GM12878 (cell line): ENCODE measurements at regions not wholly inside any gene's neighbourhood (a gene's known extent, or its start where the extent isn't known, plus 50 kb on each side); places are given as distances from the start of the nearest gene placed in this dataset.

Experiments
- ATAC-seq: fragments of 200-7000 bp; cut with Tn5 transposase; 3 replicates; pipeline ENCODE4 v1.9.1; 2020; ENCODE audit warnings: mild to moderate bottlenecking, moderate library complexity
- BruUV-seq: library from RNA; stranded (reverse); fragments of 400-500 nt; replicated peaks from 2 replicates; lab custom pipeline; 2021; lab: Mats Ljungman, UMichigan
- CTCF ChIA-PET: fragments of 300-600 bp; sonication (Branson Sonifier 250); formaldehyde crosslinking; extraction: SDS; loops from one replicate; lab custom pipeline; 2021; ENCODE audit warnings: inconsistent platforms; lab: Yijun Ruan, JAX
- POLR2A ChIA-PET: fragments of 350-600 bp; formaldehyde crosslinking; extraction: SDS; loops from one replicate; lab custom pipeline; 2021; ENCODE audit warnings: inconsistent platforms; lab: Charles Lee
- RAD21 ChIA-PET: fragments of 300-600 bp; sonication (Branson Sonifier 250); formaldehyde crosslinking; loops from one replicate; lab custom pipeline; 2023; ENCODE audit warnings: antibody characterized with exemption; ENCODE audit not compliant: unreplicated experiment; lab: Charles Lee
- SMC1A ChIA-PET: fragments of 300-600 bp; sonication (Branson Sonifier 250); formaldehyde crosslinking; loops from one replicate; lab custom pipeline; 2023; ENCODE audit not compliant: unreplicated experiment, uncharacterized antibody; lab: Charles Lee
- DNase-seq: peaks from one replicate; pipeline ENCODE4 v3.0.0-alpha.2; 2011; ENCODE audit warnings: low read depth, low spot score
- FAIRE-seq: peaks from 3 replicates; lab custom pipeline; 2011; peaks lifted over from hg19 to GRCh38; lab: Jason Lieb, UNC
- H2AFZ ChIP-seq: 2 replicates; pipeline ENCODE4 v1.6.0; 2011; ENCODE audit warnings: low read depth, low read length, control low read depth; ENCODE audit not compliant: control insufficient read depth
- H3K27ac ChIP-seq: 2 replicates; pipeline ENCODE4 v1.5.1; 2011; ENCODE audit warnings: control low read depth; ENCODE audit not compliant: control insufficient read depth, insufficient read depth
- H3K27me3 ChIP-seq, 2 experiments: replicated peaks in 1 of 2; 2 replicates each; pipeline versions ENCODE4 v1.6.0 to v1.6.1; 2011; ENCODE audit warnings: low read length in 1 of 2; ENCODE audit not compliant: control insufficient read depth in 2 of 2, insufficient read depth in 2 of 2
- H3K36me3 ChIP-seq, 2 experiments: 2 replicates each; pipeline ENCODE4 v1.5.1; 2011; ENCODE audit warnings: low read length in 1 of 2; ENCODE audit not compliant: control insufficient read depth in 2 of 2, insufficient read depth in 2 of 2
- H3K4me1 ChIP-seq: 2 replicates; pipeline ENCODE4 v1.6.1; 2011; ENCODE audit warnings: mild to moderate bottlenecking, low read length, moderate library complexity, mixed read lengths; ENCODE audit not compliant: control insufficient read depth, insufficient read depth
- H3K4me2 ChIP-seq: 2 replicates; pipeline ENCODE4 v1.6.0; 2011; ENCODE audit warnings: control low read depth; ENCODE audit not compliant: control insufficient read depth, insufficient read depth
- H3K4me3 ChIP-seq: fragments of 200-600 bp; sonication (generic); 2 replicates; pipeline ENCODE4 v1.5.1; 2016
- H3K79me2 ChIP-seq: 2 replicates; pipeline ENCODE4 v1.6.0; 2011; ENCODE audit warnings: low read length; ENCODE audit not compliant: control insufficient read depth, insufficient read depth
- H3K9ac ChIP-seq: 2 replicates; pipeline ENCODE4 v1.8.0; 2011; ENCODE audit warnings: low read length, control low read depth, mixed read lengths; ENCODE audit not compliant: control insufficient read depth, insufficient read depth
- H3K9me3 ChIP-seq: replicated peaks from 3 replicates; pipeline ENCODE4 v1.5.1; 2011; ENCODE audit warnings: mild to moderate bottlenecking, low read length; ENCODE audit not compliant: control insufficient read depth, insufficient read depth
- H4K20me1 ChIP-seq: 2 replicates; pipeline ENCODE4 v1.6.0; 2011; ENCODE audit not compliant: control insufficient read depth, insufficient read depth
- BHLHE40 ChIP-seq, 2 experiments: fragments of 450-650 bp in 1 of 2; IDR thresholded peaks; 2 replicates each; pipeline ENCODE4 v1.6.1; 2011 to 2017; ENCODE audit warnings: low read depth in 2 of 2, borderline replicate concordance in 1 of 2, improper control_type of control experiment in 1 of 2, low read length in 1 of 2, mild to moderate bottlenecking in 1 of 2
- EZH2 ChIP-seq: IDR thresholded peaks from 2 replicates; pipeline ENCODE4 v1.6.1; 2012; ENCODE audit warnings: low read depth, mild to moderate bottlenecking, control low read depth, inconsistent platforms, low read length, borderline replicate concordance; ENCODE audit not compliant: control insufficient read depth
- KDM1A ChIP-seq: fragments of 200-600 bp; sonication (generic); IDR thresholded peaks from 2 replicates; pipeline ENCODE4 v1.6.1; 2016; ENCODE audit warnings: borderline replicate concordance
- KLF5 ChIP-seq: fragments of 450-650 bp; IDR thresholded peaks from 2 replicates; pipeline ENCODE4 v1.6.1; 2014; ENCODE audit warnings: mild to moderate bottlenecking; ENCODE audit not compliant: partially characterized antibody
- NFYA ChIP-seq: IDR thresholded peaks from 2 replicates; pipeline ENCODE4 v1.6.1; 2011; ENCODE audit warnings: low read depth, mild to moderate bottlenecking, low read length, improper control_type of control experiment, borderline replicate concordance
- RAD51 ChIP-seq: fragments of 450-650 bp; IDR thresholded peaks from 2 replicates; pipeline ENCODE4 v1.6.1; 2016; ENCODE audit warnings: moderate library complexity, mild to moderate bottlenecking, inconsistent platforms
- SMAD1 ChIP-seq: fragments of 450-650 bp; IDR thresholded peaks from 2 replicates; pipeline ENCODE4 v1.6.1; 2018; ENCODE audit warnings: mild to moderate bottlenecking, low read depth; ENCODE audit not compliant: partially characterized antibody
- SUPT20H ChIP-seq: IDR thresholded peaks from 2 replicates; pipeline ENCODE4 v1.6.1; 2011; ENCODE audit warnings: low read depth, mild to moderate bottlenecking, low read length, moderate library complexity, borderline replicate concordance; ENCODE audit not compliant: control insufficient read depth
- WGBS: methylation state at CpG from one replicate; pipeline ENCODE4 v1.1.6; 2016; ENCODE audit warnings: low lambda C conversion rate; ENCODE audit not compliant: insufficient replicate concordance, insufficient coverage; ENCODE audit errors: missing lambda C conversion rate; 5-methylcytosine and 5-hydroxymethylcytosine counted together
- in situ Hi-C: fragments of 300-500 bp; cut with MboI; formaldehyde crosslinking; loops from 9 replicates; pipeline ENCODE4 v1.14.3; 2018; ENCODE audit warnings: mixed read lengths
- intact Hi-C: fragments of 100-400 bp; cut with micrococcal nuclease; formaldehyde crosslinking; loops from one replicate; pipeline ENCODE4 v1.14.2; 2022; ENCODE audit not compliant: unreplicated experiment
- TF ChIP-seq, protein P1 (sequence below): fragments of 450-650 bp; IDR thresholded peaks from 2 replicates; pipeline ENCODE4 v1.6.1; 2017; ENCODE audit warnings: borderline replicate concordance
- TF ChIP-seq, protein P2 (sequence below): fragments of 450-650 bp; conservative IDR thresholded peaks from 2 replicates; pipeline ENCODE4 v1.6.1; 2017; ENCODE audit warnings: mild to moderate bottlenecking, moderate library complexity
- TF ChIP-seq, protein P3 (sequence below): fragments of 450-650 bp; IDR thresholded peaks from 2 replicates; pipeline ENCODE4 v1.6.1; 2018; ENCODE audit warnings: borderline replicate concordance, mild to moderate bottlenecking; ENCODE audit not compliant: partially characterized antibody
- TF ChIP-seq, protein P4 (sequence below): fragments of 150-350 bp; IDR thresholded peaks from 2 replicates; pipeline ENCODE4 v1.6.1; 2016; ENCODE audit warnings: low read depth, low read length
- TF ChIP-seq, protein P5 (sequence below): IDR thresholded peaks from 2 replicates; pipeline ENCODE4 v1.6.1; 2011; ENCODE audit warnings: borderline replicate concordance, low read depth, mild to moderate bottlenecking, moderate library complexity, mixed read lengths, low read length; ENCODE audit not compliant: insufficient read depth; ENCODE audit errors: extremely low read length

DNA sequence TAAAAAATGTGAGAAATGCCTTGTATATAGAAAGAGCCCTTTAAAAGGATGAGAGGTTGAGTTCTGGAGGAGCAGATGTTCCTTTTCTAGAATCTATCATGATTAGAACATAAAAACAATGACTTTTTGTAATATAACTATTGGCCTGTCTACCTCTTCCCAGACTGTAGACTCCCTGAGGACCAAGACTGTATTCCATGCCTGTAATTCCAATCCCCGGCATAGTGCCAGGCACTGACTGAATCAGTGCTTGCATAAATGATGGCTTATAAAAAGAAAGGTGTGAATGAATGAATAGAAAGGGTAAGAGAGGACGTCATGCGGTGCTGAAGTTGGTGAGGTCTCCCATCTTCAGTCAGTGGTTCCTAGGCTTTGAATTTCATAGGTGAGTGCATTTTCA, 92.6 kb upstream of the GDNF start:
- Histone ChIP-seq H3K79me2 (no peaks in the 10 kb centered on the region), H3K9me3 (no peaks in the 10 kb centered on the region), H3K36me3 (no peaks in the 10 kb centered on the region), H3K4me3 (no peak overlapping the region), H4K20me1 (no peaks in the 10 kb centered on the region), H3K27ac (no peak overlapping the region), H3K9ac (no peak overlapping the region), H3K4me1 (no peaks in the 10 kb centered on the region), H3K27me3 (no peaks in the 10 kb centered on the region; a peak in 1 of 4 replicates), H2AFZ (no peak overlapping the region), H3K4me2 (no peak overlapping the region)
- ChIA-PET RAD21 (no interaction called here), SMC1A (no interaction called here), CTCF (no interaction called here), POLR2A (no interaction called here)
- ATAC-seq = no peak
- no peak for DNase-seq
- no TSS peak for BruUV-seq
- WGBS = 18% methylated on average over 3 of the region's 3 CpGs
- FAIRE-seq = no peak
- intact Hi-C loops (no loop called here), in situ Hi-C loops (no loop called here)
- no peak for TF ChIP-seq RAD51
- no peak for TF ChIP-seq EZH2
- TF ChIP-seq, protein P1, sequence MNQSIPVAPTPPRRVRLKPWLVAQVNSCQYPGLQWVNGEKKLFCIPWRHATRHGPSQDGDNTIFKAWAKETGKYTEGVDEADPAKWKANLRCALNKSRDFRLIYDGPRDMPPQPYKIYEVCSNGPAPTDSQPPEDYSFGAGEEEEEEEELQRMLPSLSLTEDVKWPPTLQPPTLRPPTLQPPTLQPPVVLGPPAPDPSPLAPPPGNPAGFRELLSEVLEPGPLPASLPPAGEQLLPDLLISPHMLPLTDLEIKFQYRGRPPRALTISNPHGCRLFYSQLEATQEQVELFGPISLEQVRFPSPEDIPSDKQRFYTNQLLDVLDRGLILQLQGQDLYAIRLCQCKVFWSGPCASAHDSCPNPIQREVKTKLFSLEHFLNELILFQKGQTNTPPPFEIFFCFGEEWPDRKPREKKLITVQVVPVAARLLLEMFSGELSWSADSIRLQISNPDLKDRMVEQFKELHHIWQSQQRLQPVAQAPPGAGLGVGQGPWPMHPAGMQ = no peak
- no peak for TF ChIP-seq SUPT20H
- no peak for TF ChIP-seq SMAD1
- TF ChIP-seq, protein P2, sequence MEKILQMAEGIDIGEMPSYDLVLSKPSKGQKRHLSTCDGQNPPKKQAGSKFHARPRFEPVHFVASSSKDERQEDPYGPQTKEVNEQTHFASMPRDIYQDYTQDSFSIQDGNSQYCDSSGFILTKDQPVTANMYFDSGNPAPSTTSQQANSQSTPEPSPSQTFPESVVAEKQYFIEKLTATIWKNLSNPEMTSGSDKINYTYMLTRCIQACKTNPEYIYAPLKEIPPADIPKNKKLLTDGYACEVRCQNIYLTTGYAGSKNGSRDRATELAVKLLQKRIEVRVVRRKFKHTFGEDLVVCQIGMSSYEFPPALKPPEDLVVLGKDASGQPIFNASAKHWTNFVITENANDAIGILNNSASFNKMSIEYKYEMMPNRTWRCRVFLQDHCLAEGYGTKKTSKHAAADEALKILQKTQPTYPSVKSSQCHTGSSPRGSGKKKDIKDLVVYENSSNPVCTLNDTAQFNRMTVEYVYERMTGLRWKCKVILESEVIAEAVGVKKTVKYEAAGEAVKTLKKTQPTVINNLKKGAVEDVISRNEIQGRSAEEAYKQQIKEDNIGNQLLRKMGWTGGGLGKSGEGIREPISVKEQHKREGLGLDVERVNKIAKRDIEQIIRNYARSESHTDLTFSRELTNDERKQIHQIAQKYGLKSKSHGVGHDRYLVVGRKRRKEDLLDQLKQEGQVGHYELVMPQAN = no peak
- TF ChIP-seq KLF5 = no peak
- TF ChIP-seq, protein P3, sequence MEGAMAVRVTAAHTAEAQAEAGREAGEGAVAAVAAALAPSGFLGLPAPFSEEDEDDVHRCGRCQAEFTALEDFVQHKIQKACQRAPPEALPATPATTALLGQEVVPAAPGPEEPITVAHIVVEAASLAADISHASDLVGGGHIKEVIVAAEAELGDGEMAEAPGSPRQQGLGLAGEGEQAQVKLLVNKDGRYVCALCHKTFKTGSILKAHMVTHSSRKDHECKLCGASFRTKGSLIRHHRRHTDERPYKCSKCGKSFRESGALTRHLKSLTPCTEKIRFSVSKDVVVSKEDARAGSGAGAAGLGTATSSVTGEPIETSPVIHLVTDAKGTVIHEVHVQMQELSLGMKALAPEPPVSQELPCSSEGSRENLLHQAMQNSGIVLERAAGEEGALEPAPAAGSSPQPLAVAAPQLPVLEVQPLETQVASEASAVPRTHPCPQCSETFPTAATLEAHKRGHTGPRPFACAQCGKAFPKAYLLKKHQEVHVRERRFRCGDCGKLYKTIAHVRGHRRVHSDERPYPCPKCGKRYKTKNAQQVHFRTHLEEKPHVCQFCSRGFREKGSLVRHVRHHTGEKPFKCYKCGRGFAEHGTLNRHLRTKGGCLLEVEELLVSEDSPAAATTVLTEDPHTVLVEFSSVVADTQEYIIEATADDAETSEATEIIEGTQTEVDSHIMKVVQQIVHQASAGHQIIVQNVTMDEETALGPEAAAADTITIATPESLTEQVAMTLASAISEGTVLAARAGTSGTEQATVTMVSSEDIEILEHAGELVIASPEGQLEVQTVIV = no peak
- TF ChIP-seq, protein P4, sequence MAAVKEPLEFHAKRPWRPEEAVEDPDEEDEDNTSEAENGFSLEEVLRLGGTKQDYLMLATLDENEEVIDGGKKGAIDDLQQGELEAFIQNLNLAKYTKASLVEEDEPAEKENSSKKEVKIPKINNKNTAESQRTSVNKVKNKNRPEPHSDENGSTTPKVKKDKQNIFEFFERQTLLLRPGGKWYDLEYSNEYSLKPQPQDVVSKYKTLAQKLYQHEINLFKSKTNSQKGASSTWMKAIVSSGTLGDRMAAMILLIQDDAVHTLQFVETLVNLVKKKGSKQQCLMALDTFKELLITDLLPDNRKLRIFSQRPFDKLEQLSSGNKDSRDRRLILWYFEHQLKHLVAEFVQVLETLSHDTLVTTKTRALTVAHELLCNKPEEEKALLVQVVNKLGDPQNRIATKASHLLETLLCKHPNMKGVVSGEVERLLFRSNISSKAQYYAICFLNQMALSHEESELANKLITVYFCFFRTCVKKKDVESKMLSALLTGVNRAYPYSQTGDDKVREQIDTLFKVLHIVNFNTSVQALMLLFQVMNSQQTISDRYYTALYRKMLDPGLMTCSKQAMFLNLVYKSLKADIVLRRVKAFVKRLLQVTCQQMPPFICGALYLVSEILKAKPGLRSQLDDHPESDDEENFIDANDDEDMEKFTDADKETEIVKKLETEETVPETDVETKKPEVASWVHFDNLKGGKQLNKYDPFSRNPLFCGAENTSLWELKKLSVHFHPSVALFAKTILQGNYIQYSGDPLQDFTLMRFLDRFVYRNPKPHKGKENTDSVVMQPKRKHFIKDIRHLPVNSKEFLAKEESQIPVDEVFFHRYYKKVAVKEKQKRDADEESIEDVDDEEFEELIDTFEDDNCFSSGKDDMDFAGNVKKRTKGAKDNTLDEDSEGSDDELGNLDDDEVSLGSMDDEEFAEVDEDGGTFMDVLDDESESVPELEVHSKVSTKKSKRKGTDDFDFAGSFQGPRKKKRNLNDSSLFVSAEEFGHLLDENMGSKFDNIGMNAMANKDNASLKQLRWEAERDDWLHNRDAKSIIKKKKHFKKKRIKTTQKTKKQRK = no peak
- TF ChIP-seq KDM1A = no peak
- no peak for TF ChIP-seq NFYA
- TF ChIP-seq BHLHE40 (IDR thresholded peaks at IDR 0.05; ENCODE audit: borderline replicate concordance in 1 of 2, low read depth in 2 of 2, low read length in 1 of 2) = no peak
- TF ChIP-seq, protein P5, sequence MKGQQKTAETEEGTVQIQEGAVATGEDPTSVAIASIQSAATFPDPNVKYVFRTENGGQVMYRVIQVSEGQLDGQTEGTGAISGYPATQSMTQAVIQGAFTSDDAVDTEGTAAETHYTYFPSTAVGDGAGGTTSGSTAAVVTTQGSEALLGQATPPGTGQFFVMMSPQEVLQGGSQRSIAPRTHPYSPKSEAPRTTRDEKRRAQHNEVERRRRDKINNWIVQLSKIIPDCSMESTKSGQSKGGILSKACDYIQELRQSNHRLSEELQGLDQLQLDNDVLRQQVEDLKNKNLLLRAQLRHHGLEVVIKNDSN = no peak
